Colon (tissue), 2 donors: ENCODE measurements at regions not wholly inside any gene's neighbourhood (a gene's known extent, or its start where the extent isn't known, plus 50 kb on each side); places are given as distances from the start of the nearest gene placed in this dataset.

Experiments used
- FAIRE-seq: peaks from 2 replicates; lab custom pipeline; 2012; peaks lifted over from hg19 to GRCh38; lab: Jason Lieb, UNC
- donor health status: control.
- donor health status: control.

GRCh38 chr10:125337510-125337909 lies 177.1 kb upstream of the CTBP2 start:
- FAIRE-seq = no peak

GRCh38 chr10:125334545-125334944 lies 174.2 kb upstream of the CTBP2 start:
- no peak for FAIRE-seq

GRCh38 chr10:125333769-125334168 lies 173.4 kb upstream of the CTBP2 start:
- FAIRE-seq = no peak

- FAIRE-seq = no peak
These were observed 172.8 kb upstream of the CTBP2 start for GRCh38 chr10:125333209-125333591.

GRCh38 chr10:125332548-125333208 lies 172.3 kb upstream of the CTBP2 start:
- no peak for FAIRE-seq

- FAIRE-seq = no peak
These were observed 170.7 kb upstream of the CTBP2 start for GRCh38 chr10:125331056-125331455.

GRCh38 chr10:125329056-125329455 lies 168.7 kb upstream of the CTBP2 start:
- no peak for FAIRE-seq

GRCh38 chr10:125325326-125325725 lies 165.0 kb upstream of the CTBP2 start:
- FAIRE-seq = no peak

- no peak for FAIRE-seq
These were observed 156.1 kb upstream of the CTBP2 start for GRCh38 chr10:125316436-125316835.

- FAIRE-seq = no peak
These were observed 140.6 kb upstream of the CTBP2 start for GRCh38 chr10:125300937-125301336.

GRCh38 chr10:125299461-125299860 lies 139.1 kb upstream of the CTBP2 start:
- FAIRE-seq = no peak

- FAIRE-seq = no peak
These were observed 136.2 kb upstream of the CTBP2 start for GRCh38 chr10:125296598-125296997.

GRCh38 chr10:125294109-125294508 lies 133.7 kb upstream of the CTBP2 start:
- FAIRE-seq = no peak

- FAIRE-seq = no peak
These were observed 131.5 kb upstream of the CTBP2 start for GRCh38 chr10:125291836-125292235.

GRCh38 chr10:125289461-125289860 lies 129.1 kb upstream of the CTBP2 start:
- no peak for FAIRE-seq

GRCh38 chr10:125284875-125285597 lies 124.7 kb upstream of the CTBP2 start:
- no peak for FAIRE-seq

GRCh38 chr10:125283836-125284614 lies 123.7 kb upstream of the CTBP2 start:
- FAIRE-seq = no peak

- FAIRE-seq = no peak
These were observed 123.0 kb upstream of the CTBP2 start for GRCh38 chr10:125283191-125283835.

- FAIRE-seq = no peak
These were observed 120.7 kb upstream of the CTBP2 start for GRCh38 chr10:125281091-125281490.

GRCh38 chr10:125276133-125276532 lies 115.8 kb upstream of the CTBP2 start:
- FAIRE-seq = no peak

- FAIRE-seq = no peak
These were observed 114.6 kb upstream of the CTBP2 start for GRCh38 chr10:125274961-125275360.

- FAIRE-seq = no peak
These were observed 112.7 kb upstream of the CTBP2 start for GRCh38 chr10:125273023-125273422.

GRCh38 chr10:125269716-125270115 lies 109.4 kb upstream of the CTBP2 start:
- FAIRE-seq = no peak
